A549 (cell line): ENCODE measurements at regions not wholly inside any gene's neighbourhood (a gene's known extent, or its start where the extent isn't known, plus 50 kb on each side); places are given as distances from the start of the nearest gene placed in this dataset.

Experiments
- ATAC-seq, 2 experiments: fragments of 200-7000 bp in 1 of 2; fragments of >200 bp in 1 of 2; cut with Nextera tagmentation in 1 of 2; cut with Tn5 transposase in 1 of 2; 3 replicates each; pipeline versions ENCODE4 v1.8.0 to v1.9.1; 2018 to 2020; ENCODE audit warnings: mild to moderate bottlenecking in 1 of 2, moderate library complexity in 1 of 2
- CTCF ChIA-PET: fragments of 300-600 bp; sonication (Branson Sonifier 250); formaldehyde crosslinking; extraction: SDS; loops from one replicate; lab custom pipeline; 2021; ENCODE audit warnings: antibody characterized with exemption, inconsistent platforms; lab: Yijun Ruan, JAX
- POLR2A ChIA-PET: fragments of 350-600 bp; formaldehyde crosslinking; extraction: SDS; loops from one replicate; lab custom pipeline; 2021; ENCODE audit warnings: antibody characterized with exemption, inconsistent platforms; lab: Yijun Ruan, JAX
- DNase-seq, 2 experiments: peaks; one replicate each; pipeline versions ENCODE4 v3.0.0 to v3.0.0-alpha.2; 2011 to 2016; ENCODE audit warnings: low read depth in 1 of 2, low spot score in 1 of 2
- FAIRE-seq: peaks from 2 replicates; lab custom pipeline; 2011; peaks lifted over from hg19 to GRCh38; lab: Jason Lieb, UNC
- H3K27ac ChIP-seq, 2 experiments: fragments of >200 bp; sonication (Bioruptor Twin); formaldehyde crosslinking; 3 replicates each; pipeline ENCODE4 v1.5.1; 2016 to 2017
- H3K4me1 ChIP-seq: fragments of >200 bp; sonication (Bioruptor Twin); formaldehyde crosslinking; 3 replicates; pipeline ENCODE4 v1.6.1; 2016
- H3K4me2 ChIP-seq: fragments of >200 bp; sonication (Bioruptor Twin); formaldehyde crosslinking; 3 replicates; pipeline ENCODE4 v1.6.1; 2016
- H3K4me3 ChIP-seq: fragments of >200 bp; sonication (Bioruptor Twin); formaldehyde crosslinking; 3 replicates; pipeline ENCODE4 v1.5.1; 2016
- H3K9me3 ChIP-seq: fragments of >200 bp; sonication (Bioruptor Twin); formaldehyde crosslinking; 3 replicates; pipeline ENCODE4 v1.6.1; 2016
- ATOH8 ChIP-seq: fragments of 250-450 bp; sonication (Bioruptor Pico); IDR thresholded peaks from 2 replicates; pipeline ENCODE4 v1.5.0; 2020; ENCODE audit warnings: low read depth, mild to moderate bottlenecking, moderate library complexity
- CBX2 ChIP-seq: fragments of 200-600 bp; sonication (generic); IDR thresholded peaks from 2 replicates; pipeline ENCODE4 v1.6.1; 2016; ENCODE audit warnings: low read depth, mild to moderate bottlenecking, borderline replicate concordance
- CEBPB ChIP-seq, 2 experiments: fragments of >200 bp in 1 of 2; sonication (Bioruptor Twin) in 1 of 2; formaldehyde crosslinking in 1 of 2; IDR thresholded peaks; 2 replicates each; pipeline ENCODE4 v1.6.1; 2012 to 2016
- ELK1 ChIP-seq: fragments of 150-350 bp; IDR thresholded peaks from 2 replicates; pipeline ENCODE4 v1.6.1; 2014; ENCODE audit warnings: low read depth, mild to moderate bottlenecking, low read length
- EP300 ChIP-seq, 2 experiments: fragments of >200 bp; sonication (Bioruptor Twin); formaldehyde crosslinking; IDR thresholded peaks; 2 replicates in 1 of 2; 3 replicates in 1 of 2; pipeline ENCODE4 v1.6.1; 2016 to 2017
- FOSB ChIP-seq: fragments of 250-450 bp; sonication (Bioruptor Pico); IDR thresholded peaks from 2 replicates; pipeline ENCODE4 v1.5.0; 2020; ENCODE audit warnings: mild to moderate bottlenecking, moderate library complexity
- HMGXB4 ChIP-seq: fragments of 250-450 bp; sonication (Bioruptor Pico); IDR thresholded peaks from 2 replicates; pipeline ENCODE4 v1.5.0; 2021; ENCODE audit warnings: mild to moderate bottlenecking, moderate library complexity, borderline replicate concordance
- MAFK ChIP-seq: fragments of 450-650 bp; IDR thresholded peaks from 2 replicates; pipeline ENCODE4 v1.6.1; 2014; ENCODE audit not compliant: partially characterized antibody
- MAX ChIP-seq: IDR thresholded peaks from 2 replicates; pipeline ENCODE4 v1.6.1; 2012
- PHF8 ChIP-seq: fragments of 200-600 bp; sonication (generic); IDR thresholded peaks from 2 replicates; pipeline ENCODE4 v1.6.1; 2016; ENCODE audit warnings: low read depth, mild to moderate bottlenecking, antibody characterized with exemption, moderate library complexity, borderline replicate concordance
- RCOR1 ChIP-seq: fragments of 150-350 bp; IDR thresholded peaks from 2 replicates; pipeline ENCODE4 v1.6.1; 2014; ENCODE audit warnings: antibody characterized with exemption, low read length, low read depth
- SREBF2 ChIP-seq: fragments of 450-650 bp; IDR thresholded peaks from 2 replicates; pipeline ENCODE4 v1.6.1; 2014; ENCODE audit warnings: mild to moderate bottlenecking, moderate library complexity
- USF2 ChIP-seq: fragments of 450-650 bp; IDR thresholded peaks from 2 replicates; pipeline ENCODE4 v1.6.1; 2014; ENCODE audit warnings: antibody characterized with exemption
- ZC3H11A ChIP-seq: fragments of 450-650 bp; IDR thresholded peaks from 2 replicates; pipeline ENCODE4 v1.6.1; 2014; ENCODE audit warnings: antibody characterized with exemption, mild to moderate bottlenecking
- ZFP36 ChIP-seq: fragments of 450-650 bp; IDR thresholded peaks from 2 replicates; pipeline ENCODE4 v1.6.1; 2014; ENCODE audit warnings: borderline replicate concordance; ENCODE audit not compliant: partially characterized antibody
- WGBS: methylation state at CpG from one replicate; pipeline ENCODE4 v1.1.6; 2017; ENCODE audit errors: missing lambda C conversion rate; 5-methylcytosine and 5-hydroxymethylcytosine counted together
- TF ChIP-seq, protein P1 (sequence below): fragments of >200 bp; sonication (Bioruptor Twin); formaldehyde crosslinking; IDR thresholded peaks from 3 replicates; pipeline ENCODE4 v1.6.1; 2016
- TF ChIP-seq, protein P2 (sequence below): fragments of >200 bp; sonication (Bioruptor Twin); formaldehyde crosslinking; IDR thresholded peaks from 3 replicates; pipeline ENCODE4 v1.5.1; 2016

- Histone ChIP-seq H3K27ac (peak overlapping the region in 1 of 2 experiments; percentile 60; a peak in 1 of 6 replicates), H3K4me1 (peaks cover 9% of the 10 kb centered on the region; the same call in 2 of the 3 replicates), H3K9me3 (no peaks in the 10 kb centered on the region), H3K4me3 (no peak overlapping the region), H3K4me2 (no peak overlapping the region)
- DNase-seq (no peak), FAIRE-seq (no peak), ATAC-seq (no peak)
- 85% methylated on average over 6 of the region's 6 CpGs for WGBS
- TF ChIP-seq PHF8 (no peak), ZFP36 (peak; percentile 15), ELK1 (no peak)
- ChIA-PET POLR2A (no interaction called here), CTCF (no interaction called here)
Measured at GRCh38 chr13:40235160-40235796, 431.2 kb downstream of the FOXO1 start.

DNA sequence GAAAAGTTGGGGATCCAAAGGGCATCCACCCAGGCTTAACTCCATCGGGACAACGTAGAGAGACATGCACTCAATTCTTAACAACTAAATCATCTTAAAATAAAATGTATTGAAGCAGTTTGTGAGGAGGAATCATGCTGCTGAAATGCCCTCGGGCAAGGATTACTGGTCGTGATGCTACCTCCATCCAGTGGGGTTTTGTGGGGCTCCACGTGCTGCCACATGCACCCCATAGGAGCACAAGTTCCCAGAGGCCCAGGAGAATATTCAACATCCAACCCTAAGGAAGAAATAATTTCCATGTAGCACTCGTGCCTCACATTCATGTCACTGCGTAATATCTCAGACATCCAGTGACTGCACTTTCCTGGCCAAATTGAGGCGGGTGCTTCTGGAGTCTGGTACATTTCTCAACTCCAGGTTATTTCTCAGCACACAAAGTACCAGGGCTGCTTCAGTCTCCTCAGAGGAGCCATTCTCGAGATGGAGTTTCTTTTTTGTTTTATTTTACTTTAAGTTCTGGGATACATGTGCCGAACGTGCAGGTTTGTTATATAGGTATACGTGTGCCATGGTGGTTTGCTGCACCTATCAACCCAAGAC is 429.8 kb downstream of the FOXO1 start:
- DNase-seq (no peak), FAIRE-seq (no peak), ATAC-seq (no peak)
- no peak overlapping the region for H3K4me3 ChIP-seq
- H3K27ac ChIP-seq: peak overlapping the region; percentile 2 to 60; a peak in 2 of 6 replicates
- ChIA-PET CTCF (no interaction called here), POLR2A (no interaction called here)
- H3K4me1 ChIP-seq: peaks cover 9% of the 10 kb centered on the region; the same call in 2 of the 3 replicates
- H3K4me2 ChIP-seq: peak overlapping the region; percentile 53; the same call in 2 of the 3 replicates
- no peaks in the 10 kb centered on the region for H3K9me3 ChIP-seq
- WGBS: 60% methylated on average over 12 of the region's 12 CpGs
- TF ChIP-seq MAFK (no peak), RCOR1 (no peak), SREBF2 (no peak), ATOH8 (no peak), FOSB (CRISPR knock-in tag) (no peak), HMGXB4 (CRISPR knock-in tag) (no peak), CEBPB (IDR thresholded peaks at IDR 0.05) (no peak), USF2 (no peak), ZC3H11A (no peak), MAX (no peak), EP300 (IDR thresholded peaks at IDR 0.05) (no peak), CBX2 (no peak)
- TF ChIP-seq, protein P1, sequence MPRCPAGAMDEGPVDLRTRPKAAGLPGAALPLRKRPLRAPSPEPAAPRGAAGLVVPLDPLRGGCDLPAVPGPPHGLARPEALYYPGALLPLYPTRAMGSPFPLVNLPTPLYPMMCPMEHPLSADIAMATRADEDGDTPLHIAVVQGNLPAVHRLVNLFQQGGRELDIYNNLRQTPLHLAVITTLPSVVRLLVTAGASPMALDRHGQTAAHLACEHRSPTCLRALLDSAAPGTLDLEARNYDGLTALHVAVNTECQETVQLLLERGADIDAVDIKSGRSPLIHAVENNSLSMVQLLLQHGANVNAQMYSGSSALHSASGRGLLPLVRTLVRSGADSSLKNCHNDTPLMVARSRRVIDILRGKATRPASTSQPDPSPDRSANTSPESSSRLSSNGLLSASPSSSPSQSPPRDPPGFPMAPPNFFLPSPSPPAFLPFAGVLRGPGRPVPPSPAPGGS: no peak
- TF ChIP-seq, protein P2, sequence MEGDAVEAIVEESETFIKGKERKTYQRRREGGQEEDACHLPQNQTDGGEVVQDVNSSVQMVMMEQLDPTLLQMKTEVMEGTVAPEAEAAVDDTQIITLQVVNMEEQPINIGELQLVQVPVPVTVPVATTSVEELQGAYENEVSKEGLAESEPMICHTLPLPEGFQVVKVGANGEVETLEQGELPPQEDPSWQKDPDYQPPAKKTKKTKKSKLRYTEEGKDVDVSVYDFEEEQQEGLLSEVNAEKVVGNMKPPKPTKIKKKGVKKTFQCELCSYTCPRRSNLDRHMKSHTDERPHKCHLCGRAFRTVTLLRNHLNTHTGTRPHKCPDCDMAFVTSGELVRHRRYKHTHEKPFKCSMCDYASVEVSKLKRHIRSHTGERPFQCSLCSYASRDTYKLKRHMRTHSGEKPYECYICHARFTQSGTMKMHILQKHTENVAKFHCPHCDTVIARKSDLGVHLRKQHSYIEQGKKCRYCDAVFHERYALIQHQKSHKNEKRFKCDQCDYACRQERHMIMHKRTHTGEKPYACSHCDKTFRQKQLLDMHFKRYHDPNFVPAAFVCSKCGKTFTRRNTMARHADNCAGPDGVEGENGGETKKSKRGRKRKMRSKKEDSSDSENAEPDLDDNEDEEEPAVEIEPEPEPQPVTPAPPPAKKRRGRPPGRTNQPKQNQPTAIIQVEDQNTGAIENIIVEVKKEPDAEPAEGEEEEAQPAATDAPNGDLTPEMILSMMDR: no peak
